ENCODE measurements at regions not wholly inside any gene's neighbourhood (a gene's known extent, or its start where the extent isn't known, plus 50 kb on each side); places are given as distances from the start of the nearest gene placed in this dataset.
"Not testable (repeated sequence)": the region's sequence is repeated elsewhere in the genome, so short reads cannot be mapped to it uniquely, and the experiment has no call there.

- no peak overlapping the region for H3K4me3 Mint-ChIP-seq
- Histone ChIP-seq H3K4me3 (ENCODE audit: low read length) (no peak overlapping the region), H3K4me1 (ENCODE audit: control insufficient read depth, insufficient read depth, low read length) (no peaks in the 10 kb centered on the region), H3K36me3 (ENCODE audit: control insufficient read depth, insufficient read depth, low read length) (no peaks in the 10 kb centered on the region), H3K27me3 (ENCODE audit: control insufficient read depth, insufficient read depth, low read length, poor library complexity, severe bottlenecking) (peaks cover 6% of the 10 kb centered on the region), H3K27ac (ENCODE audit: low read depth, low read length) (no peak overlapping the region), H3K9ac (ENCODE audit: extremely low read depth, low read length, poor library complexity, severe bottlenecking) (no peak overlapping the region), H3K9me3 (ENCODE audit: control insufficient read depth, low read length) (no peaks in the 10 kb centered on the region)
- no peaks in the 10 kb centered on the region for H3K36me3 Mint-ChIP-seq (ENCODE audit: low read depth)
- H3K27ac Mint-ChIP-seq = no peak overlapping the region
- TF ChIP-seq CTCF (conservative IDR thresholded peaks at IDR 0.05) = peak; percentile 93
- peak; percentile 92 for DNase-seq
- no peaks in the 10 kb centered on the region for H3K4me1 Mint-ChIP-seq
- no peaks in the 10 kb centered on the region for H3K9me3 Mint-ChIP-seq
- H3K27me3 Mint-ChIP-seq (ENCODE audit: insufficient read depth) = peaks cover 2% of the 10 kb centered on the region
- WGBS, 2 experiments (ENCODE audit: insufficient coverage in 1 of 2, insufficient read length in 1 of 2) = 21 to 29% methylated on average over 3 to 7 of the region's 7 CpGs
These were observed 140.0 kb downstream of the CHD9NB start for GRCh38 chr16:52912565-52913173.

- H3K27ac Mint-ChIP-seq; H3K9ac ChIP-seq (ENCODE audit: extremely low read depth, low read length, poor library complexity, severe bottlenecking); H3K36me3 Mint-ChIP-seq (ENCODE audit: low read depth); DNase-seq; H3K9me3 Mint-ChIP-seq; H3K27ac ChIP-seq (ENCODE audit: low read depth, low read length); H3K4me3 Mint-ChIP-seq; H3K4me1 Mint-ChIP-seq; H3K4me3 ChIP-seq (ENCODE audit: low read length); H3K4me1 ChIP-seq (ENCODE audit: control insufficient read depth, insufficient read depth, low read length); H3K9me3 ChIP-seq (ENCODE audit: control insufficient read depth, low read length); H3K27me3 ChIP-seq (ENCODE audit: control insufficient read depth, insufficient read depth, low read length, poor library complexity, severe bottlenecking); H3K36me3 ChIP-seq (ENCODE audit: control insufficient read depth, insufficient read depth, low read length); H3K27me3 Mint-ChIP-seq (ENCODE audit: insufficient read depth): not testable (repeated sequence)
- WGBS, 2 experiments (ENCODE audit: insufficient coverage in 1 of 2, insufficient read length in 1 of 2) = 88 to 100% methylated on average over 4 to 6 of the region's 6 CpGs
These were observed 144.6 kb downstream of the CHD9NB start for GRCh38 chr16:52908057-52908456.

GRCh38 chr16:52906281-52906680 is 146.4 kb downstream of the CHD9NB start:
- Mint-ChIP-seq H3K36me3 (ENCODE audit: low read depth) (no peaks in the 10 kb centered on the region), H3K4me1 (no peaks in the 10 kb centered on the region), H3K27ac (no peak overlapping the region), H3K9me3 (no peaks in the 10 kb centered on the region), H3K27me3 (ENCODE audit: insufficient read depth) (peaks cover 2% of the 10 kb centered on the region), H3K4me3 (no peak overlapping the region)
- Histone ChIP-seq H3K4me3 (ENCODE audit: low read length) (no peak overlapping the region), H3K9ac (ENCODE audit: extremely low read depth, low read length, poor library complexity, severe bottlenecking) (no peak overlapping the region), H3K4me1 (ENCODE audit: control insufficient read depth, insufficient read depth, low read length) (no peaks in the 10 kb centered on the region), H3K27me3 (ENCODE audit: control insufficient read depth, insufficient read depth, low read length, poor library complexity, severe bottlenecking) (peaks cover 2% of the 10 kb centered on the region), H3K9me3 (ENCODE audit: control insufficient read depth, low read length) (no peaks in the 10 kb centered on the region), H3K36me3 (ENCODE audit: control insufficient read depth, insufficient read depth, low read length) (no peaks in the 10 kb centered on the region), H3K27ac (ENCODE audit: low read depth, low read length) (no peak overlapping the region)
- WGBS, 2 experiments (ENCODE audit: insufficient coverage in 1 of 2, insufficient read length in 1 of 2) = 83 to 93% methylated on average over 1 to 3 of the region's 3 CpGs
- TF ChIP-seq CTCF (conservative IDR thresholded peaks at IDR 0.05) = no peak
- DNase-seq = no peak

Data from endodermal cell (in vitro differentiated cells).